Astrocyte of the cerebellum (primary cell): ENCODE measurements at regions not wholly inside any gene's neighbourhood (a gene's known extent, or its start where the extent isn't known, plus 50 kb on each side); places are given as distances from the start of the nearest gene placed in this dataset.

Source experiments
- DNase-seq: peaks from one replicate; pipeline ENCODE4 v3.0.0-alpha.2; 2011; ENCODE audit warnings: low read depth
- H3K4me3 ChIP-seq: 2 replicates; pipeline ENCODE4 v1.5.1; 2011; ENCODE audit warnings: mild to moderate bottlenecking, low read depth, low read length, moderate library complexity
- CTCF ChIP-seq: IDR thresholded peaks from 2 replicates; pipeline ENCODE4 v1.5.1; 2012; ENCODE audit warnings: low read length, low read depth, moderate library complexity, mild to moderate bottlenecking; ENCODE audit errors: missing control alignments
- in situ Hi-C: cut with HindIII; loops from 2 replicates; pipeline ENCODE4 v1.10.0; 2017; ENCODE audit warnings: low sequenced_read_pairs

GRCh38 chr12:126482238-126482889, 1417.1 kb downstream of the AACS start:
- DNase-seq = no peak
- H3K4me3 ChIP-seq = no peak overlapping the region
- no peak for TF ChIP-seq CTCF
- in situ Hi-C loops = no loop called here

- in situ Hi-C loops = no loop called here
- no peak for TF ChIP-seq CTCF
- H3K4me3 ChIP-seq = no peak overlapping the region
- DNase-seq = peak; percentile 57
Measured at GRCh38 chr12:126483145-126484068, 1418.2 kb downstream of the AACS start.

- in situ Hi-C loops = no loop called here
- no peak for TF ChIP-seq CTCF
- H3K4me3 ChIP-seq = no peak overlapping the region
- DNase-seq = peak; percentile 16
Measured at GRCh38 chr12:126487431-126487980, 1422.3 kb downstream of the AACS start.

GRCh38 chr12:126488806-126489205, 1423.6 kb downstream of the AACS start:
- in situ Hi-C loops = no loop called here
- H3K4me3 ChIP-seq = no peak overlapping the region
- no peak for TF ChIP-seq CTCF
- no peak for DNase-seq

GRCh38 chr12:126492181-126492580, 1426.9 kb downstream of the AACS start:
- DNase-seq = no peak
- in situ Hi-C loops = no loop called here
- no peak overlapping the region for H3K4me3 ChIP-seq
- no peak for TF ChIP-seq CTCF

- in situ Hi-C loops = no loop called here
- TF ChIP-seq CTCF = no peak
- no peak overlapping the region for H3K4me3 ChIP-seq
- DNase-seq = no peak
Measured at GRCh38 chr12:126493366-126494108, 1428.3 kb downstream of the AACS start.
